HG03565 (cell line): ENCODE measurements at regions not wholly inside any gene's neighbourhood (a gene's known extent, or its start where the extent isn't known, plus 50 kb on each side); places are given as distances from the start of the nearest gene placed in this dataset.

Experiments
- ATAC-seq: cut with Tn5 transposase; IDR thresholded peaks from one replicate; pipeline ENCODE4 v1.9.1; 2021; ENCODE audit warnings: mild to moderate bottlenecking, moderate library complexity; ENCODE audit not compliant: unreplicated experiment

- peak; percentile 80 for ATAC-seq
These were observed 62.4 kb upstream of the USP24 start for GRCh38 chr1:55277377-55278130.

DNA sequence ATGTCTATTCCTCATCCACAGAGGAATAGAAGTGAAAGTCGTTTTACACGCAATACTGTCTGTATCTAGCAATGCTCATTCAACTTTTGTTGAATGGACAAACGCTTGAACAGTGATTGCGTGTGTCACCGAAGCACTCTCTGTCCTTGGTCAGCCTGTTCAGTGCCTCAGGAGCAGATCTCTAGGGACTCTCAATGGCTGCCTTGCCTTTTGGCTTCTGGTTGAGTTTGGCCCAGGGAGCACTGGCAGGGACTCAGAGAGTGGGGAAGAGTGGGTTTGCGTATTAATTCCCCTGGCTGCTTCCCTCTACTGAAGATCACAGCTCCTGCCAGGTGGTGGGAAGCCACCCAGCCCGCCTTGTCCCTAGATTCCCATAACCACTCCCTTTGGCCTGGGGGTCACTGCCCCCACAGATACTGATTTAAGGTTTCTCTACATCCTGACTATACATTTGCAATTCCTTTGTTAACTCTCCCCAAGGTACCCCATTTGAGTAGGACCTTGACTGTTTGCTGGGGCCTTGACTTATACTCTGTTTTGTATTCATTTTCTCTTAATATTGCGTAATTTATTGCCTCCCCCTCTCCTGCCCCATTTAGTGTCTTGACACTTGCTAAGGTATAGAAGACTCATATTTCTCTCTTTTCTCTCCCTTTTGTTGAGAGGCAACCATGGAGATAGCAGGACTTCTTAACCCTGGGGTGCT lies 61.7 kb upstream of the USP24 start:
- ATAC-seq: no peak

DNA sequence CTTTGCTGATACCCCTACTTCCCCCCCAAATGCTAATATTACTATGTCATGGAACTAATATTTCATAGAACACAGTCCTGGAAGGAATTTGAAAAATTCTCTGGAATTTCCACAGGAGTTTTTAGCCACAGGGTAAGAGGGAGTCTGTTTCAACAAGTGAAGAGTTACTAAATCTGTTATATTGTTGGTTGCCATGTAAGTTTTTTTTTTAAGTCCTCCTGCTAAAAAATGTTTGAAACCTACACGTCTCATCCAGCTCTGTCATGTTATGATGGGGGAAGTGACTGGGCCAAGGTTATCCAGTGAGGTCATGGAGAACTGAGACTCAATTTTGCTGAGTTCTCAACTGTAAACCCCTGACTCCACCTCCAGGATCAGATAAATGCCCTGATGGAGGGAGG lies 60.8 kb upstream of the USP24 start:
- ATAC-seq: no peak

DNA sequence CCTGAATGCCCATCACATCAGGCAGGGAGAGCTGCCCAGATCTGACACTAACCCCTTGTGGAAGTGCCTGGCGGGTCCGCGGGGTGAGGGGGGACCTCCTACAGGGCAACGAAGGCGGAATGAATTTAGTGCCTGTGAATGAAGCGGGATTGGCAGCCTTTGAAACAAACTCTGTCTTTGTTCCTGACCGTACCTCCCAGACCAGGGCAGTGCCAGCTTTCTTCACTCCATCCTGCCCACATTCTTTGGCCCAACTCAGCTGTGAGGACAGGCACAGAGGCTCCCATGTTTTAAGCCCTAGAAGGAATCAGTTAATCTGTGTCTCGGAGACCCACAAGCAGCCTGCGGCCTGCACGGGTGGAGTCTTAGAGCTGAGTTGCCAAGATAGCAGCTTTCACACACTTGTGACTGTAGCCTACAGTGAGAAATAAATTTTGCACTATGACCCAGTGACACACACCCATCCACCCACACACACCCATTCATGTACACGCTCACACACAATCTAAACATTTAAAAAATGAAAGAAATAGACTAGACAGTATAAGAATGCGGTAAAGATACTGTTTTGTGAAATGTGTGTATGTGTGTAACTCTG lies 60.1 kb upstream of the USP24 start:
- ATAC-seq: no peak

- no peak for ATAC-seq
These were observed 57.8 kb upstream of the USP24 start for GRCh38 chr1:55272994-55273393.
